ENCODE measurements at regions not wholly inside any gene's neighbourhood (a gene's known extent, or its start where the extent isn't known, plus 50 kb on each side); places are given as distances from the start of the nearest gene placed in this dataset.

GRCh38 chr4:11342401-11342800 is 86.3 kb downstream of the HS3ST1 start:
- DNase-seq: no peak

- no peak for DNase-seq
Measured at GRCh38 chr4:11341337-11342043, 87.2 kb downstream of the HS3ST1 start.

- no peak for DNase-seq
Measured at GRCh38 chr4:11338956-11339782, 89.5 kb downstream of the HS3ST1 start.

- DNase-seq: no peak
Measured at GRCh38 chr4:11337287-11337686, 91.4 kb downstream of the HS3ST1 start.

GRCh38 chr4:11336435-11336834 is 92.3 kb downstream of the HS3ST1 start:
- no peak for DNase-seq

GRCh38 chr4:11334887-11335286 is 93.8 kb downstream of the HS3ST1 start:
- DNase-seq: no peak

- no peak for DNase-seq
Measured at GRCh38 chr4:11328401-11328800, 100.3 kb downstream of the HS3ST1 start.

GRCh38 chr4:11326021-11326420 is 102.7 kb downstream of the HS3ST1 start:
- DNase-seq: no peak

- DNase-seq: no peak
Measured at GRCh38 chr4:11323771-11324170, 104.9 kb downstream of the HS3ST1 start.

- DNase-seq: no peak
Measured at GRCh38 chr4:11313157-11313943, 115.3 kb downstream of the HS3ST1 start.

- DNase-seq: no peak
Measured at GRCh38 chr4:11312389-11312788, 116.3 kb downstream of the HS3ST1 start.

- no peak for DNase-seq
Measured at GRCh38 chr4:11301075-11301660, 127.5 kb downstream of the HS3ST1 start.

GRCh38 chr4:11299836-11300235 is 128.9 kb downstream of the HS3ST1 start:
- no peak for DNase-seq

- no peak for DNase-seq
Measured at GRCh38 chr4:11299016-11299415, 129.7 kb downstream of the HS3ST1 start.

- DNase-seq: no peak
Measured at GRCh38 chr4:11298451-11298850, 130.2 kb downstream of the HS3ST1 start.

GRCh38 chr4:11297627-11298026 is 131.1 kb downstream of the HS3ST1 start:
- DNase-seq: no peak

GRCh38 chr4:11297201-11297600 is 131.5 kb downstream of the HS3ST1 start:
- no peak for DNase-seq

GRCh38 chr4:11293866-11294265 is 134.8 kb downstream of the HS3ST1 start:
- DNase-seq: no peak

GRCh38 chr4:11287055-11287454 is 141.6 kb downstream of the HS3ST1 start:
- DNase-seq: no peak

- no peak for DNase-seq
Measured at GRCh38 chr4:11286533-11286932, 142.2 kb downstream of the HS3ST1 start.

GRCh38 chr4:11281720-11282119 is 147.0 kb downstream of the HS3ST1 start:
- no peak for DNase-seq

- no peak for DNase-seq
Measured at GRCh38 chr4:11271263-11271662, 157.4 kb downstream of the HS3ST1 start.

GRCh38 chr4:11268149-11268548 is 160.5 kb downstream of the HS3ST1 start:
- DNase-seq: no peak

Data from CD4-positive, alpha-beta T cell treated with Interleukin-4 for 4 hours (primary cell).